Mucosa of gallbladder (tissue), 1 donor: ENCODE measurements at regions not wholly inside any gene's neighbourhood (a gene's known extent, or its start where the extent isn't known, plus 50 kb on each side); places are given as distances from the start of the nearest gene placed in this dataset.
"Not testable (repeated sequence)": the region's sequence is repeated elsewhere in the genome, so short reads cannot be mapped to it uniquely, and the experiment has no call there.

Experiments
- DNase-seq: peaks from one replicate; pipeline ENCODE4 v3.0.0-alpha.2; 2020; ENCODE audit warnings: low spot score
- donor health status: DM: no; HTN: no; CAD: no.

DNA sequence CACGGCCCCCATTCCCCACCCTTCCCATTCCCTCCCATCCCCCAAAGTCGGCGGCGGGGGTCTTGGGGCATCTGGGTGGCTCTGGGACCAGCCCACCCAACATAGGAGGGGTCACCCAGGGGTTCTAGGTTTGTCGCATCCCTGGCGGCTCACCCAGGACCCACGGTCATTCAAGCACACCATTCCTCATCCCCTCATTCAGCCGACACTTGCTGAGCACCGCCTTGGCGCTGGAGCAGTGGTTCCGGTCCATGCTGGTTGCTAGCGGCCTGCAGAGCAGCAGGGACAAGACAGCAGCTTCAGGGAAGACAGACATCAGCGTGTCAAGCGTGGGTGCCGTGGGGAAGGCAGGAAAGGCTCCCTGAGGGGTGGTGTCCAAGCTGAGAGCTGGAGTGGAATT lies 50.5 kb upstream of the OTOS start:
- no peak for DNase-seq

DNA sequence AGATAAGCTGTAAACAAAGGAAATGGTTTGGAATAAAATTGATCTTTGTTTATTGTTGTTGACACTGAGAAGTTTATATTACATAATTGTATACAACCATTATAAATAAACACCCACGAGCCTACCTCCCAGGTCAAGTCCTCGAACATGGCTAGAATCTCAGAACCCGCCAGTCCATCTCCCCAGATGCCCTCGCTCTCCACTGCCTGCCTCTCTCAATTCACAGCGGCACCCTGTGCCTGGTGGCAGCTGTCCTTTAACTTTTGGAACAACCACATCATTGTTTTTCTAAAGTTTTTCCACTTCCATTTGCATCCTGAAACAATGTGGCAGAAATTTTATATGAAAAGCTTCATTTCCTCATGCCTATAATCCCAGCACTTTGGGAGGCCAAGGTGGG lies 52.2 kb upstream of the OTOS start:
- no peak for DNase-seq

DNA sequence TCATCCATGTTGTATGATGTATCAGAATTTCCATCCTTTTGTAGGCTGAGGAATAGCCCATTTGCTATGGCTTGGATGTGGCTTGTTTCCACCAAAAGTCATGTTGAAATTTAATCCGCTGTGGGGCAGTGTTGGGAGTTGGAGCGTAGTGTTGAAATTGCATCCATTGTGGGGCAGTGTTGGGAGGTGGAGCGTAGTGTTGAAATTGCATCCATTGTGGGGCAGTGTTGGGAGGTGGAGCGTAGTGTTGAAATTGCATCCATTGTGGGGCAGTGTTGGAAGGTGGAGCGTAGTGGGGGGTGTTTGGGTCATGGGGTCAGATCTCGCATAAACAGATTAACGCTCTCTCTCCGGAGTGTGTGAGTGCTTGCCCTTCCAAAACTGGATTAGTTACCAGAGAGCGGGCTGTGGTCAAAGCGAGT lies 53.9 kb upstream of the OTOS start:
- not testable (repeated sequence) for DNase-seq

DNA sequence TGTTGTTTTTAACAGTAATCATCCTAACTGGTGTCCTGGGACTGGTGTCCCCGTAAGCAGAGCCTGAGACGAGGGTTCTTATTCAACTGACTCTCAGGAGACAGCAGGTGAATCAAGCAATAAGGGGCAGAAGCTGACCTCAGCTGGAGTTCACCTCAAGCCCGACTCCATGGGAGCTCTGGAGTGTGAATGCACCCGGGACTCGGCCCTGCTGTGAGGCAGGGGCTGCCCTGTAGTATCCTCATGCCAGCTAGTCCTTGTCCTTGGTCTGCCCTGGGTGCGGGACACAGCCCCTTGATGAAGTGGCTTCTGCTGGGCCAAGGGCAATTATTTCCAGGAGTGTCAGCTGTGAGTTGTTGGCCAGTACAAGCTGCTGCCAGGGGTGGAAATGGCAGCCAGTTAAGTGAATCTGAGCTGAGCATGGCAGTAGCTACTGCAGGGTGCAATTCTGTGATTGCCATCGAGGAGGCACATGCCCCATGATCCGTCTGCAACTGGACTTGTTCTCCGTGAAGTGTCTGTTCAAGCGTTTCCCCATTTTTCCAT lies 54.9 kb upstream of the OTOS start:
- DNase-seq = no peak

DNA sequence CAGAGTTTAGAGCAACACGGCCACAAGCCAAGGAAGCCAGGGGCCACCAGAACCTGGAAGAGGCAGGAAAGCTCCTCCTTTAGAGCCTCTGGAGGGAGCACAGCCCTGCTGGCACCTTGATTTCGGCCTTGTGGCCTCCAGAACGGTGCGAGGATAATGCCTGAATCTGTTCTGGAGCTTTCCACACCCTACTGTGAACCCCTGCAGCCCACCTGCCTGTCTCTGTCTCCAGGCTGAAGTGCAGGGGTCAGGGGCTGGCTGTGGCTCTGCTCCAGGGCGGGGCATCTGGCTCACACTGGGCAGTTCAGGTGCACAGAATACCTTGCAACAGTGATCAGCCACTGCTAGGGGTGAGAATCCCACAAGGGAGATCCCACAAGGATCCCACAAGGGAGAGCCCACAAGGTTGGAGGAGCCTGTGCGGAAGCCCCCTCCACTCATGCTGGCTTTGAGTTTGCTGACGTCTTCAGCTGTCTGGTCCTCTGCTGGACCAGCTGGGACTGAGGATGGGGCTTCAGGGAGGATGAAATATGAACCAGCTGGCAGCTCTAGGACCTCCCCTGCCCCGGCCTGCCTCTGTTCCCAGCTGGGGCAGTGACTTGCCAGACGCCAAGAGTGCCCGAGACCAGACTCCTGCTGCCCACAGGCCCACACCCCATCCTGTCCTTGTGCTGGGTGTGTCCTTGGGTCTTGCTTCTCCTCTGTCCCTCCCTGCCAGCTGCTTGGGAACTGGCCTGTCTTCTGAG lies 56.4 kb upstream of the OTOS start:
- DNase-seq = no peak

DNA sequence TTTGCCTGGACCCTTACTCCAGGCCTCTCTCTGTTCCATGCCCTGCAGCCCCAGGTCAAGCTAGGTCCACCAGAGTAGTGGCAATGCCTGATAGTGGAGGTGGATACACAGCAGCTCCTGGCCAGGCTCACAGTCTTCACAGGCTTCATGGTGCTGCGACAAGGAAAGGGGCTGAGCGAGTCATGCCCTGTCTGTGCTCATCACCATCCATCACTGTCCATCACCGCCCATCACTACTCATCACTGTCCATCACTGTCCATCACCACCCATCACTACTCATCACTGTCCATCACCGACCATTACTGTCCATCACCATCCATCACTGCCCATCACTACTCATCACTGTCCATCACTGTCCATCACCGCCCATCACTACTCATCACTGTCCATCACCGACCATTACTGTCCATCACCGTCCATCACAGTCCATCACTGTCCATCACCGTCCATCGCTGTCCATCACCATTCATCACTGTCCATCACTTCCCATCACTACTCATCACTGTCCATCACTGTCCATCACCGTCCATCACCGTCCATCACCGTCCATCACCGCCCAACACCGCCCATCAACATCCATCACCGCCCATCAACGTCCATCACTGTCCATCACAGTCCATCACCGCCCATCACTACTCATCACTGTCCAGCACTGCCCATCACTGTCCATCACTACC lies 57.1 kb upstream of the OTOS start:
- no peak for DNase-seq

DNA sequence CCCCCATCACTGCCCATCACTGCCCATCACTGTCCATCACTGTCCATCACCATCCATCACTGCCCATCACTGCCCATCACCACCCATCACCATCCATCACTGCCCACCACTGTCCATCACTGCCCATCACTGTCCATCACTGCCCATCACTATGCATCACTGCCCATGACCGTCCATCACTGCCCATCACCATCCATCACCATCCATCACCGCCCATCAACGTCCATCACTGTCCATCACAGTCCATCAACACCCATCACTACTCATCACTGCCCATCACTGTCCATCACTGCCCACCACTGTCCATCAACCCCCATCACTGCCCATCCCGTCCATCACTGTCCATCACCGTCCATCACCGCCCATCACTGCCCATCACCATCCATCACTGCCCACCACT lies 57.8 kb upstream of the OTOS start:
- no peak for DNase-seq

DNA sequence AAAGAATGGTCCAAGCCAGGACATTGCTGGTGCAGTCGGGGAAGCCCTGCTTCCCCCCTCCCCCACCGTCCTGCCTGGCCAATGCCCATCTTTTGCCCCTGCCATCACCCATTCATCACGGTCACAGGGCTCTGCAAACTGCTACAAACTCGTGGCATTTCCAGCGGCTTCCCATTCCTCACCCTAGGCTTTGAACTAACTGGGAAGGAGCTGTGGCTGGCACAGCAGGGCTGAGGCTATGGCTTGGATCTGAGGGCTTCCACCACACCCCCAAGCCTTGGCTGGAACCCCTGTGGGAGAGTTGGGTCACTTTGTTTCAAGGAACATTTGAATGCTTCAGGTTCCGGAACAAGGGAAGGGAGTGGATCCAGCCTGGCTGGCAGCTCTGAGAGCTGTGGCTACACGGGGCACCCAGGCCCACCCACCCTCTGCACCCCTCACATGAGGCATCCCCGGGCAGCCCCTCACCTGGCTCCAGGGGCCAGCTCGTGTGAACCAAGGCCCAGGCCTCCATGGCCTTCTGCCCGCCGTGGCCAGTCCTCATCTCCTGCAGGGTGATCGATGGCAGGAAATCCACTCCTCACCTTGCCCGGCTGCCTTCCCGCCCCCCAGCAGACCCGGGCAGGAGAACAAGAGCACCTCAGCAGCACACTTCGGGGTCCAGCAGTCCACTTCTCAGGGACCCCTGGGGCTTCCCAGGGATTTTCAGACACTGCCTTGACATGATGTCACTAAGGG lies 58.8 kb upstream of the OTOS start:
- no peak for DNase-seq

DNA sequence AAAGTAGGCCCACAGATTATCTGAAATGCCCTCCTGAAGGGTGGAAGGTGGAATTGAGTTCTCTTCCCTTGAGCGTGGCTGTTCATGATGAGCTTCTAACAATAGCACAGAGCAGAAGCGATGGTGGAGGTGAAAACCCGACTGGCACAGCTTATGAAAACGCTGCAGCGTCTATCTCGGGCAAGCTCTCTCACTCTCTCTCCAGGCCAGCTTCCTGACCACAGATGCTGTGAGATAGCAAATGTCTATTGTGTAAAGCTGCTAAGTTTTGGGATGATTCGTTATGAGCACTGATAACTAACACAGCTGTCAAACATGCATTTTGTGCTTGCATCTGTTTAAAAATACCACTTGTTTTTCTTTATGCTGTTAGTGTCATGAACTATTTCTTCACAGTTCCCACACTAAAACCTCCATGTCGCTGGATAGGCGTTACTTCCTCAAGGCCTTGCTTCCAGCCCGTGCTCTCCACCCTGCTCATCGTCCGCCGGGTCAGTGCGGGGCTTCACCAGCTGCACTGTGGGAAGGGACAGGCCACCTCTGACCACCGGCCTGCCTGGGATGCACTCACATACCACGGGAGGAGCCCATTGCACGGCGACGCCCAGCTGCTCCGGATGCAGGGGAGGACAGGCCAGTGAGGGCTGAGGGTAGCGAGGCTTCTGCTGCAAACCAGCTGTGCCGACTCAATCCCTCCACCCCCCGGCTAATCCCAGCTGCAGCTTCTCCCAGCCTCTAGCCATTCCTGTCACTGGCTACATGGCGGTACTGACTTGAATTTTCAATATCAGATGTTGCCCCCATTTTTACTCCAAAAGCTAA lies 60.0 kb upstream of the OTOS start:
- DNase-seq = no peak

DNA sequence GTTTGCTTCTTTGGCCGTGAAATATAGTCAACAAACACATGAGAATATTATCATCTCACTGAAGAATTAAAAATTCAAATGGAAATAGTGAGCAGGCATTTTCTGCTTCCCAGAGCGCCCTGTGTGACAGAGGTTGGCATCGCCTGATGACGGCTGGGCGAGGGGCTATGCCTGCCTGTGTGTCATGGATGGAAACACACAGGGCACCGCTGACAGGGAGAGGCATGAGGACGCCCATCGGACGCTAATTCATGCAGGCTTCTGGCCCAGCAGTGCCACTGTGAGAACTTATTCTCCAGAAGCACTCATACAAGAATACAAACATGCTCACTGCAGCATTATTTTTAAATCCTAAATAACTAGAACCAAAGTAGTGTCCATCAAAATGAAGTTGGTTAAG lies 61.4 kb upstream of the OTOS start:
- no peak for DNase-seq

DNA sequence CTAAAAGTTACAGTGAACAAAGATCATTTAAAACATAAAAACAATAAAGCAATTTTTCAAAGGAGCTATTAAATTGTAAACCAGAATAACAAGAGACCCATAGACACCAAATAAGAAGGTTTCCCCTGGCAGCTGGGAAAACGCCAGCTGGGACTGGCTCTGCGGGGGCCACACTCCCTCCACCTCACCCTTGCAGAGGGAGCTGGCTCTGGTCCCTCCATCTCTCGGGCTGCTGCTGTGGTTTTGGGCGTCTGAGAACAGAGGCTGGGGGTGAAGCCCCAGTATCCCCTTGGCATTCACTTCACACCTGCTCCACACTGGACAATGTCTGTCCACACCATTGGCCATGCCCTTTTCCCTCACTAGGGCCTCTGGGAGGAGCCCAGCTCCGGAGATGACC lies 62.1 kb upstream of the OTOS start:
- no peak for DNase-seq

DNA sequence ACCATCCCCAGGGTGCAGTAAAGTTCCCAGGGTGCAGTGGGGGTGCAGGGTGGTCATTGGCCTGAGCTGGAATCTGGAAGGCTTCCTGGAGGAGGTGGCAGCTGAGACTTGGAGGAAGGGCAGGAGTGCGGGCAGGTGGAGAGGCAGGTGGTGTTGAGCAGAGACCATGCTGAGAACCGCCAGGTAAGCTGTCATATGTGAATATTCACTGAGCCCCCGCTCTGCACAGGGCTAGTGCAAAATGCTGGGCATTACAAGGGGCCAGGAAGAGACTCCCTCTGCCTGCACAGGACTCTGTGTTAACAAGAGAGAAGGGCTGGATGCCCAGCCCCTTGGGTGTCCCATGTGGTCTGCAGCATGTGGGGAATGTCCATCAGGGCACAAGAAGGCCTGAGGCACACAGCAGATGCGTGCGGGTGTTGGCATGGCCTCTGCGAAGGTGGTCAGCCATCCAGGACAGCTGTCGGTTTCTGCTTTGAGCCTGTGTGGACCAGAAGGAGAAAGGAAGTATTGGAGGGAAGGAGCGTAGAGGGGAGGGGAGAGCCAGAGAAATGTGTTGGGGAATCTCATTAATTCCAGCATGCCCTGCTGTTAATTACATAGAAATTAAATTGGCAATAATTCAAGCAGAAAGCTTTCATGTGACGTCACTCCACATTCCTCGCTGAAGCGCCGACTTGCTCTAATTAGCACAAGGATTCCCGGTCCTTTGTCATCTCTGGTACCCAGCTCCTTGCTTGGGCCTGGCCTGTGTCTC lies 62.8 kb upstream of the OTOS start:
- DNase-seq = no peak

DNA sequence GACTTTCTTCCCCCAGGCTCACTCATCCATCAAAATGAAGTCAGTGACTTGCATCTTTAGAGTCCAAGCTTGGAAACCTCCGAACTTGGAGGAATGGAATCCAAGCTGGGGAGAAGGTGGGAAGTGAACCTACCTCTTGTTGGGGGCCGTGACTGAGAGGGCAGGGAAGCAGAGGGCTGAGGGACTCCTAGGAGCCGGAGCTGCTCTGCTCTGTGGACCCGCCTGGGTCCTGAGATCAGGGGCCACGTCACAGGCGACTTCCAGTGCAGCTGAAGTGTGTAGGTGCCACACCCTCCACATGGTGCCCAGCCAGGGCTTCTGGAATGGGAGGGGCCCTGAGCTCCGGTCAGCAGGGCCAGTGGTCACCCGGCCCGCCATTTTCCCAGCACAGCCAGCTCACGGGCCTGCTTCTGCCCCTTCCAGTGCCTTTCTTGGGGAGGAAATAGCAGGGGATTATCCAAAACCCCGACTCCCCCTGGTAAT lies 63.4 kb upstream of the OTOS start:
- no peak for DNase-seq

DNA sequence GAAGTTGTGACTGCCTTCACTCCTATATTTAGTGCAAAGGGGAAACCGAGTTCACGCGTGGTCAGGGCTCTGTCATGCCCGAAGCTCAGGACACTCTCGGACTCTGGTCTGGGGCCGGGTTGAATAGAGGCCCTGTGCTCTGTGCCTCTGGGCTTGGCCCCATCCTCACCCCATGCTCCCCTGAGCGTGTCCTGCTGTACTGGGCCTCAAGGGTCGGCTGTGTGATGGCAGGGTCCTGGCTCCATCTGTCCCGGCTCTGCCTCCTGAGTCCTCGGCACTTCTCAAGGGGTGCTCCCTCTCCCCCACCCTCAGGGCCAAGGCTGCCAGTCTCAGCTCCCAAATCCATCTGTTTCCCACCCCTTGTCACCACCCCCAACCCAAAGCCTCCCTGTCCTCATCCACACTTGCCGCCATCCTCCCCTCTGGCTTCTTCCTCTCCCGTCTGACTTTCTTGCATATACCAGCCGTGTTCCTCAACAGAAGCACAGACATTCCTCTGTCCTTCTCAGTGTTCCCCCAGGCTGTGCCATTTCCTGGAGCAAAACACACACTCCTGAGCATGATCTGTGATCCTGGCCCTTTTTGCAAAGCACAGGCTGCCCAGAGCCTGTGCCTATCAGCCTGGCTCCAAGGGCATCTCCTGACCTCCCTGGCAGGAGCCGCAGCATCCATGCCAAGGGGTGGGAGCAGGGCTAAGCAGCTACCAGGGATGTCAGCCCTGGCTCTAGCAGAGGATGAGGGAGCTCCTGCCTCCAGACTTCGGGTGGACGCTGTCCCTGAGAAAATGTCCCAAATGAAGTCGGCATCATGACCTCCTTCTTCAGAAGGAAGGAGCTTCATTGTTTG lies 64.2 kb upstream of the OTOS start:
- no peak for DNase-seq

DNA sequence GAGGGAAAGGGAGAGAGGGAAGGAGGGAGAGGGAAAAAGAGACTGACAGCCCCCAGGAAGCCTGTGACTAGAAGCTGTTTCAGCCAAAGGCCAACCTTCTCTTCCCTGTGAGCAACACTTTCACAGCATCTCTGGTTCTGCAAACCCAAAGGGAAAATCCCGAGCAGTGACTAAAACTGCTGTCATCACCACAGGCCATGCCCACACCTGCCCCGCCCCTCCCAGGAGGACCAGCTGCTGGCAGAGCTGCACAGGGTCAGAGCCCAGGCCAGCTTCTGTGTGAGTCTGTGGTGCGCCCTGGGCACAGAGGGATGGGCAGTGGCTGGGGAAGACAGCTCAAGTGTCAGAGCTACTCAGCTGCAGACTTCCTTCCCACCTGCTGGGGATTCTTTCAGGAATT lies 64.9 kb upstream of the OTOS start:
- DNase-seq = no peak

DNA sequence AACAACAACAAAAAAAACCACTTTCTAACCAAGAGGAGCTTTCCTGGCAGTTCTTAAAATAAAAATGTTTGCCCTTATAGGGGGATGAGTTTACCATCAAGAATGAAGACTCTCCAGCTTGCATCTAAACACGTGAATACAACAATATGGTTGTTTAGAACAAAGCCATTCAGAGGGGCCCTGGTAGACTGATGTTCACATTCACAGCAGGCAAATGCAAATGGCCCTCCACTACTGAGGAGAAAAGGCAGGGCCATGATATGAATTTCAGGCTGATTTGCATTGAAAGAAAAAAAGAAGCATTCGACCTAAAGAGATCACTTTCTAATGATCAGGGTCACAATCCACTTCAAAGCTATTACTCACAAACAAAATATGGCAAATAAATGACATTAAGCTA lies 65.3 kb upstream of the OTOS start:
- no peak for DNase-seq

DNA sequence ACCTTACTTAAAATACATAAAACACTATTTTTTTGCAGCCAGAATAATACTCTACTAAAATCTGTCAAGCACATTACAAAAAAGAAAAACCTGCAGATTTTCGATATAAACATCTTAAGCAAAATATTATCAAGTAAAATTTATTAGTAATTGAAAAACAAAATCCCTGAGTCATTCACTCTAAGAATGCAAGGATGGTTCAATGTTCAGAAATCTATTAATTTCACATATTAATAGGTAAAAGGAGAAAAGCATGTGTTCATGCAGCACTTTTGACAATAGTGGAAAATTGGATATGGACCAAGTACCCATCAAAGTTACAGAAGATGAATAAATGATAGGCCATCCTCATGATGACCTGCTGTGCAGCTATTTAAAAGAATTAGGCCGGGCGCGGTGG lies 66.2 kb upstream of the OTOS start:
- DNase-seq = no peak

DNA sequence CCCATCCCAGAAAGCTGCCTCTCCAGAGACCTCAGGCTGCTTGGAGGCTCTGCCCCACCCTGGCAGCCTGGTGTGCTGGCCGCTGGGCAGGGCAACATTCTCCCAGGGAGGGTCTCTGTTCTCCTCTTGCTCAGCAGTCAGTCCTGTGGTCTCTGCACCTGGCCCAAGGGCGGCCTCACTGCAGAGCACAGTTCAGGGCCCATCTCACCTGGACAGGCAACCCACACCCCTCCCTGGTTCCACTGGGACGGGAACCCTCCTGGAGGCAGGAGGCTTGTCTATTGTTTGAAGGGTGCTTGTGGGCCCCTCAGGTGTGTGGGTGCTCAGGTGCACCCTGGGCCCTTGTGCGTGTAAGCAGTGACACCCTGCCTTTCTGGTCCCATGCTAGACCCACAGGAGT lies 67.2 kb upstream of the OTOS start:
- DNase-seq = no peak

DNA sequence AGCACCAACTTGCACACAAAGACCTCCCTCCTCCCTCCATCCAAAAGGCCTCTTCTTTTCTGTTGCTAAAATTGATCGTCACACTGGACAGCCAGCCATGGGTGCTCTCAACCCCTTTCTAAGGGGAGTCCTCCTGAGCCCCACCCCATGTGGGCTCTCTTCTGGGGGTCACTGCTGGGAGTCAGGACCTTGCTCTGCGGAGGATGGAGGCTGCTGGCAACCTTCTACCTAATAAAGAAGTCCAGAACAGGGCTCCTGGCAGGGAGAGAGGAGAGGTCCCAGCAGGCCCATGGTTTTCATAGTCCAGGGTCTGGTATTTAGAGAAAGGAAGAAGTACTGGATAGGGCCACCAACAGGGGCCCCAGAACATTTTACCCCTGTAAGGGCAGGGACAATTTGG lies 67.6 kb upstream of the OTOS start:
- DNase-seq = no peak

DNA sequence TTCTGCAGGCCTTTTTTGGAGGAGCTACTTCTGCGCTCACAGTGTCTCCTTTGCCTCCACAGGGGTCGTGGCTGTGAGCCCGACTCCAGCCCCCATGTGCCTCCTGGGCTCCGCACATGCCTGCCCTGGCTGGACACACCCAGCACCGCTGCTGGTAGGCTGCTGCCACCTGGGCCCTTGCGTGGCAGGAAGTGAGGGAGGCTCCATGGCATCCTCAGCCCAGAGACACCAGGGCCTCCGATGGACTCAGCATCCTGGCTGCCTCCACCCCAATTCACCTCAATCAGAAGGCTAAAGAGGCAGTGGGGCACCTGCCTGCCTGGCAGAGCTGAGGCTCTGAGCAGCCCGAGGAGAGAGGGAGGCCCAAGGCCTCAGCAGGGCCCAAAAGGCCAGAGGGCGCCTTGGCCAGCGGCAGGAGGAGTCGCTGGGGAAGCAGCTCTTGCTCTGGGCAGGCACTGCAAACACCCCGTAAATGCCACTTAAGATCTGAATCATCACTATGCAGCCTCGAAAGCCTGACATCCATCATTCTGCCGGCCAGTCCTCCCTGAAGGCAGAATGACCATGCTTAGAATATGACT lies 68.3 kb upstream of the OTOS start:
- no peak for DNase-seq
